Memory B cell (primary cell): ENCODE measurements at regions not wholly inside any gene's neighbourhood (a gene's known extent, or its start where the extent isn't known, plus 50 kb on each side); places are given as distances from the start of the nearest gene placed in this dataset.

Experiments
- ATAC-seq: fragments of 150-1000 bp; cut with Tn5 transposase; 2 replicates; pipeline ENCODE4 v1.10.0; 2021; ENCODE audit warnings: low read depth, mild to moderate bottlenecking, moderate library complexity
- DNase-seq, 2 donors: peaks; one replicate each; pipeline ENCODE4 v3.0.0; 2022; ENCODE audit warnings: low spot score in 2 of 2
- H3K27ac Mint-ChIP-seq: one replicate; pipeline ENCODE4 v1.8.0; 2022; ENCODE audit warnings: mild to moderate bottlenecking, moderate library complexity, mixed read lengths
- H3K27me3 Mint-ChIP-seq: one replicate; pipeline ENCODE4 v1.8.0; 2022; ENCODE audit warnings: mixed read lengths
- H3K36me3 Mint-ChIP-seq: one replicate; pipeline ENCODE4 v1.8.0; 2022; ENCODE audit warnings: mild to moderate bottlenecking, mixed read lengths
- H3K4me1 Mint-ChIP-seq: one replicate; pipeline ENCODE4 v1.8.0; 2022; ENCODE audit warnings: mixed read lengths
- H3K4me3 Mint-ChIP-seq: one replicate; pipeline ENCODE4 v1.8.0; 2022; ENCODE audit warnings: mild to moderate bottlenecking, moderate library complexity, mixed read lengths
- H3K9me3 Mint-ChIP-seq: one replicate; pipeline ENCODE4 v1.8.0; 2022; ENCODE audit warnings: mixed read lengths

DNA sequence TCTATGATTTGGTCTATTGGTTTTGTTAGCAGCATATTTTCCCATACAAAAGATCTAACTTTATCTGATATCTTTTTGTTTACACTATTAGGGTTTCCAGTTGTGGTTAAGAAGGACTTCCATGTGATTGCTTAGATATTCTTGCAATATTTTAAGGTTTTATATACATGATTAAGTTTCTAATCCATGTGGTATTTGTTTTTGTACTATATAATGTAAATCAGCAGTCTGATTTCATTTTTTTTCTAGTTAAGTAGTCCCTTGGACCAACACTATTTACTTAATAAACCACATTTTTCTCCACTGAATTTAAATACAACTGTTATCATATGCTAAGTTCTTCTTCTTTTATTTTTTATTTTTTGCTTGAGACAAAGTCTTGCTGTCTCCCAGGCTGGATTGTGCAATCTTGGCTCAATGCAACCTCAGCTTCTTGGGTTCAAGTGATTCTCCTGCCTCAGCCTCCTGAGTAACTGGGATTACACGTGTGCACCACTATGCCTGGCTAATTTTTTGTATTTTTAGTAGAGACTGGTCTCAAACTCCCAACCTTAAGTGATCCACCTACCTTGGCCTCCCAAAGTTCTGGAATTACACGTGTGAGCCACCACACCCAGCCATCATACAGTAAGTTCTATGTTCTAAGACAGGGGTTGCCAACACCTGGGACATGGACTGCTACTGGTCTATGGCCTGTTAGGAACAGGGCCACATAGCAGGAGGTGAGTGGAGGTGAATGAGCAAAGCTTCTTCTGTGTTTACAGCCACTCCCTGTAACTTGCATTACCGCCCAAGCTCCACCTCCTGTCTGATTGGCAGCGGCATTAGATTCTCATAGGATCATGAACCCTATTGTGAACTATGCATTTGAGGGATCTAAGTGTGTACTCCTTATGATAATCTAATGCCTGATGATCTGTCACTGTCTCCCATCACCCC lies 58.5 kb upstream of the RAB27B start:
- DNase-seq (no peak), ATAC-seq (no peak)
- Mint-ChIP-seq H3K36me3 (no peaks in the 10 kb centered on the region), H3K4me1 (no peaks in the 10 kb centered on the region), H3K27me3 (peaks cover 4% of the 10 kb centered on the region), H3K9me3 (peaks cover 2% of the 10 kb centered on the region), H3K4me3 (no peak overlapping the region), H3K27ac (no peak overlapping the region)

- Mint-ChIP-seq H3K27me3 (peaks cover 2% of the 10 kb centered on the region), H3K4me3 (no peak overlapping the region), H3K36me3 (no peaks in the 10 kb centered on the region), H3K27ac (no peak overlapping the region), H3K9me3 (no peaks in the 10 kb centered on the region), H3K4me1 (no peaks in the 10 kb centered on the region)
- DNase-seq (no peak), ATAC-seq (no peak)
These were observed 56.2 kb upstream of the RAB27B start for GRCh38 chr18:54772056-54772455.

DNA sequence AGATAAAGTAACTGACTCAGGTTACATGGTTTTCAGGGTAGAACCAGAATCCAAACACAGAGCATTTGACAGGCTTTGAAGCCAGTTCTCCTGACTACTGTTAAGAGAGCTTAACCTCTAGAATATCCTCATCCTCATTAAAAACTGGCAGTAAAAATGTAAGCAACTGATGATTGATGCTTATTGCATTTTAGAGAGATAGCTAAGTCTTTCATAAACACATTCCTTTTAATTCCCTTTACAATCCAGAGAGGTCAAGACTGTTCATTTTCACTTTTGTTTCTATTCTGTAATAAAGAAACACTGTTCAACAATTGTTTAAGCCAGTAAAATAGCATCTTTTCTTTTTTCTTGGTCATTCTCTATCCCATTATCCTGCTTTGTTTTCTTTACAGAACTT lies 53.9 kb upstream of the RAB27B start:
- no peaks in the 10 kb centered on the region for H3K4me1 Mint-ChIP-seq
- no peaks in the 10 kb centered on the region for H3K9me3 Mint-ChIP-seq
- H3K36me3 Mint-ChIP-seq, result no peaks in the 10 kb centered on the region
- H3K27me3 Mint-ChIP-seq, result peaks cover 2% of the 10 kb centered on the region
- H3K27ac Mint-ChIP-seq, result no peak overlapping the region
- no peak overlapping the region for H3K4me3 Mint-ChIP-seq
- no peak for DNase-seq
- ATAC-seq, result no peak

DNA sequence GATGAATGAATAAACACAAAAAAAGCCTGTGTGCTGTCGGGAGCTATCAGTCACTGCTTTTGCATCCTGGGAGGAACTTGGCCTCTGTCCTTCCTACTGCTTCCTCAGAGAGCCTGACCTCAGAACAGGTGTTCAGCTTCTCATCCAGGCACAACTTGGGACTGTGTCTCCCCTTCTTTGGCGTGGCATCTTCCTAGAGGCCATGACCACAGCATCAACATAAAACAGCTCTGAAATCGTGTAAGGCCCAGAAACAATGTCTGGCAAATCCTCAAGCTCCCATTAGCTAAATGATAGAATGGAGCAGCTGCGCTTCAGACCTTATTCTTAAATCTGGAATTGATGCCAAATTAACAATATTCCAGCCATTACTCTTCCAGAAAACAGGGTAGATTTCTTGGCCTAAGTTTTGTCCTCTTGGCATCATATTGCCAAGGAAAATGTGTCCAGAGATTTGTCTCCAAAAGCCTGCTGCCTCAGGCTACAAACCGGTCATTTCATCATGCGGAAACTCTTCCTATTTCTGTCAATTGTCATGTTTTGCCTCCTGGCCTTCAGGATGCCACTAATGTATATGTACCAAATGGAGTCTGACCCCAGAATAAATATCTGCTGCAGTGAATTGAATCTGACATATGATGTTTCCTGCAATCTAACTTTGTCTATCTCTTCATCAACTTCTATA lies 53.2 kb upstream of the RAB27B start:
- H3K4me1 Mint-ChIP-seq, result no peaks in the 10 kb centered on the region
- H3K9me3 Mint-ChIP-seq, result peaks cover 4% of the 10 kb centered on the region
- DNase-seq, result no peak
- peaks cover 2% of the 10 kb centered on the region for H3K27me3 Mint-ChIP-seq
- H3K36me3 Mint-ChIP-seq, result no peaks in the 10 kb centered on the region
- ATAC-seq, result no peak
- no peak overlapping the region for H3K27ac Mint-ChIP-seq
- no peak overlapping the region for H3K4me3 Mint-ChIP-seq

DNA sequence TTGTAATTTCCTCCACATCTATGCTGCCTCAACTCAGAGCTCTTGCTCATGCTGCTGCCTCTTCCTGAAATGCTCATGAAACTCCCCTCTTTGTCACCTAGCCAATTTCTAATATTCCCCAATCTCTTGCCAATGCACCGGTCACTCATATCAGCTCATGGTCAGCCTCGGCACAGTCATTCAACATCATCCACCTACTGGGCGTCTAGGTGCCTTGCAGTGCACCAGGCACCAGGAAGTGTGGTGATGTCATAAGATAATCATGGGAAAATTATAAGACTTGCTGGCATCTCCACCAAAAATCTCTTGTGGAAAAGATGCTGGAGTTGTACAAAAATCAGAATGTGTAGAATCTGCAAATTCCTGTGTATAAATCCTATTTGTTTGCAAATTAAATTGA lies 52.6 kb upstream of the RAB27B start:
- Mint-ChIP-seq H3K4me1 (no peaks in the 10 kb centered on the region), H3K9me3 (peaks cover 7% of the 10 kb centered on the region), H3K27ac (no peak overlapping the region), H3K36me3 (peaks cover 2% of the 10 kb centered on the region), H3K4me3 (no peak overlapping the region), H3K27me3 (peaks cover 5% of the 10 kb centered on the region)
- DNase-seq (no peak), ATAC-seq (no peak)

DNA sequence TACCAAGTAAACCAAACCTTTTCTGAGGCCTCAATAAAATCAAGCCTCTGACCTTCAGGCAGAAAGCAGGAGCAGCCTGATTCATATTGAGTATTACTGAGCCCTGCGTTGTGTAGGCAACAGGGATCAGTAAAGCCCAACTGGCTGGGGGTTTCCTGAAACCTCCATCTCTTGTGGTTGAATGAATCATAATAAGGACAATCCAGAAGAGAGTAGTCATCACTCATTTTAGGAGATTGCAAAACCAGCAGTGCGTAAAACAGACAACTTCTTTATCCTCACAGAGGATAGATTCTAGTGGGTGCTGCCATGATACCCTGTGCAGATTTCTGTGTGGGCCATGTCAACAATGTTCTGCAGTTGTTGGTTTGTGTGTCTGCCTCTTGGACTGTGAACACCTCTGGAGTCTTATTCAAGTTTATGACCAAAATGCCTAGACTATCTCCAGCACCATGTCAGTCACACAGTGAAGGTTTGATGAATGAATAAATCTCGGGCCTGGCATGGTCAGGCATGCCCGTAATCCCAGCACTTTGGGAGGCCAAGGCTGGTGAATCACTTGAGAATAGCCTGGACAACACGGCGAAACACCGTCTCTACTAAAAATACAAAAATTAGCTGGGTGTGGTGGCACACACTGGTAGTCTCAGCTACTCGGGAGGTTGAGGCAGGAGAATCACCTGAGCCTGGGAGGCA lies 51.8 kb upstream of the RAB27B start:
- Mint-ChIP-seq H3K4me3 (no peak overlapping the region), H3K27ac (no peak overlapping the region), H3K36me3 (peaks cover 2% of the 10 kb centered on the region), H3K9me3 (peaks cover 7% of the 10 kb centered on the region), H3K4me1 (no peaks in the 10 kb centered on the region), H3K27me3 (peaks cover 5% of the 10 kb centered on the region)
- DNase-seq (no peak), ATAC-seq (no peak)

DNA sequence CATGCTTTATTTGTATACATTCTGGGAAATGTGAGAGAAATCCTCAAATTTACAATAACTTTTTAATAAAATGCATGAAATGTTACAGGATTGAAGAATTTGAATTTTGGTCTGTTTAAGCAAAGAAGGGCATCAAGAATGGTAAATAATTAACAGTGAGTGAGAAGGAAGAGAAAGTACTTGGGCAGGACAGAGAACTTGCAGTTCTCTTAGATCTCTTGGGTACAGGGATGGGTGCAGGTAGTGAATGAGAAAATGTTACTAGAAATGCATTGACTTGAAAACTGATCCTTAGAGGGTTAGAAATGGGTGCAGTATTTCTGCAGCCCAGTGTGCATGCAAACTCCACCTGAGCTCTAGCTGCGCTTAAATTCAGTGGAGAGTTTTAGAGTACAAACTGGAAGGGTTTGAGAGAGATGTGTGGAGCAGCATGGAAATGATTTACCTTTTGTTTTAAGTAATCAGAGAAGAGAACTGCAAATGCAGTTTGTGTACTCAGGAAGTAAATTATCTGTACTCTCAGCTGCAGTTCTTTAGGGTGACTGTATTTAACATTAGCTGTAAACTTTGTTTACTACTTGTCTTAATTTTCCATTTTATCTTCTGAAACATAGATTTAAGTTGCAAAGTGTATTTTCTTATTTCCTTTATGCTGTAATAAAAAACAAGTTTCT lies 51.0 kb upstream of the RAB27B start:
- Mint-ChIP-seq H3K4me3 (no peak overlapping the region), H3K27me3 (peaks cover 5% of the 10 kb centered on the region), H3K9me3 (peaks cover 7% of the 10 kb centered on the region), H3K4me1 (no peaks in the 10 kb centered on the region), H3K36me3 (peaks cover 2% of the 10 kb centered on the region), H3K27ac (no peak overlapping the region)
- ATAC-seq (no peak), DNase-seq (no peak)

GRCh38 chr18:54777989-54778388 lies 50.3 kb upstream of the RAB27B start:
- H3K9me3 Mint-ChIP-seq, result peaks cover 7% of the 10 kb centered on the region
- ATAC-seq (no peak), DNase-seq (no peak)
- H3K27me3 Mint-ChIP-seq, result peaks cover 5% of the 10 kb centered on the region
- H3K27ac Mint-ChIP-seq, result no peak overlapping the region
- no peaks in the 10 kb centered on the region for H3K4me1 Mint-ChIP-seq
- no peak overlapping the region for H3K4me3 Mint-ChIP-seq
- peaks cover 2% of the 10 kb centered on the region for H3K36me3 Mint-ChIP-seq
